Vagina (tissue), 2 donors: ENCODE measurements at regions not wholly inside any gene's neighbourhood (a gene's known extent, or its start where the extent isn't known, plus 50 kb on each side); places are given as distances from the start of the nearest gene placed in this dataset.

Source experiments
- CTCF ChIP-seq, 3 experiments: fragments of 450-650 bp in 2 of 3; fragments of 200-600 bp in 1 of 3; sonication (generic) in 1 of 3; IDR thresholded peaks; one replicate each; pipeline ENCODE4 v1.5.1; 2017 to 2019; ENCODE audit warnings: antibody characterized with exemption in 3 of 3, mild to moderate bottlenecking in 2 of 3, moderate library complexity in 2 of 3
- POLR2A ChIP-seq, 2 donors: fragments of 450-650 bp; IDR thresholded peaks; one replicate each; pipeline ENCODE4 v1.6.1; 2017; ENCODE audit warnings: antibody characterized with exemption in 2 of 2, mild to moderate bottlenecking in 2 of 2, moderate library complexity in 2 of 2

- TF ChIP-seq POLR2A (IDR thresholded peaks at IDR 0.05) (no peak), CTCF (IDR thresholded peaks at IDR 0.05) (no peak)
Observed at GRCh38 chr9:2257248-2257929, 242.2 kb downstream of the SMARCA2 start.
